ENCODE measurements at regions not wholly inside any gene's neighbourhood (a gene's known extent, or its start where the extent isn't known, plus 50 kb on each side); places are given as distances from the start of the nearest gene placed in this dataset.

- no peak for DNase-seq
These were observed 623.4 kb upstream of the PIK3C3 start for GRCh38 chr18:41331661-41332060.

DNA sequence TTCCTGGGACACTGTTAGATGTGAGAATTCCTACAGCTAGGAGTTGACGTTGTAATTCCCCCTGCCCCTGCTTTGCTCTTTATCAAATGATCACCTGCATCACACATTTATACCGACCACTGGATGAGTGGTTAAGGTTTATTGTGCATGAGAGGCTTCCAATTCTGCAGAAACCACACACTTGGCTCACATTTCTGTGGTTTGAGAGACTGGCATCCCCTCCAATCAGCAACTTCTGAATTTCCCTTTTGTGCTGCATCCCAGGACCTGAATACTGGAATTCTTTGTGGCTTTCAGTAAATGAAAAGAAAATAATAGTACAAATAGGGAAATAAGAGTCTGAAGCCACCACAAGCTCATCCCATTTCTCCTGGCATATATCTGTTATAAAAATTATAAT lies 628.7 kb upstream of the PIK3C3 start:
- no peak for DNase-seq

- DNase-seq, result no peak
These were observed 630.1 kb upstream of the PIK3C3 start for GRCh38 chr18:41324934-41325333.

DNA sequence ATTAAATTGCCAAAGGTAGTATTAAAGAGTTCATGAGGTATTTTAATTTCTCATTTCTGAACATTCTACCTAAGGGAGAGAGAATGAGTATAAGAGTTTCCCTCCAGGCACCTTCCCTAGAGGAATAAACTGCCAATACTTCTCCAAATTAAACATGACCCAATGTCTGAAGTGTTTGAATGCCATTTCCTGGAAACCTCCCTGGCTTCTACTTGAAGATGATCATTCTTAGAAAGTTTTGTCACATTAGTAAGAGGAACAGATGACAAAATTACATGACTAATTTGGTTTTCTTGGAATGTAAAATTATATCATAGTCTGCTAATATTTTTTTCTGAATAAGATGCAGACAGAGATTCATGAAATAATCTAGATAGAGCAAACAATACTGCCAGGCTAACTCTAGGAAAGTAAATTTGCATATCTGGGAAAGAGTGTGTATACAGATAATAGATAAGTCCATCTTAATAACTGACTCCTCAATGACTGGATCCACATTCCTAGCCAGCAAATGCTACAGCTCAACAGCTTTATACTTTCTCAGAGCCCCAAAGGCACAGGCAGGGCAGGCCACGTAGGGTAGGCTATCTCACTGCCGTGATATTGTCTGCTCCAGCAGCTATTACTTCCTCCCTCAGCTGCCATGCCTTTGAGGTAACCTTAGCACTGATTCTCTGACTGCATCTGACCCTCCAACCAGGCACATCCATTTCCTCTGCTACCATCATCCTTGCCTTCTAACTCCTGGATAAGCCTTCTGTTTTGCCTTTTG lies 630.8 kb upstream of the PIK3C3 start:
- no peak for DNase-seq

- DNase-seq, result no peak
These were observed 632.0 kb upstream of the PIK3C3 start for GRCh38 chr18:41323044-41323443.

- DNase-seq, result peak; percentile 31
These were observed 634.9 kb upstream of the PIK3C3 start for GRCh38 chr18:41320100-41320499.

DNA sequence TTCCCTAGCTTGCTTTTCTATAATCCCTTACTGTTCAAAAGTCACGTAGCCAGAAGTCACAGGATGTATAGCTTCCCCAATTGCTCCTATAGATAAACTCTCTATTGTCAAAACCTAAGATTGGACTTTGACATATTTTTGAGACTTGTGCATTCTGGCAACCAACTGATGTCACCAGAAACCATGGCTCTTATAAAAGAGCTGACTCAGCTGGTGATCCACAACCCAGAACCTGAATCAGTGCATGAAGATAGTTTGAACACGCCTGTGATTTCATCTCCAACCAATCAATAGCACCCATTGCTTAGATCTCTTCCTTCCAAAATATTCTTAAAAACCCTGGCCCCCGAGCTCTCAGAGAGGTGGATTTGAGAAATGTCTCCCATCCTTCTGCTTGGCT lies 639.9 kb upstream of the PIK3C3 start:
- DNase-seq, result no peak

GRCh38 chr18:41311571-41312547 lies 643.2 kb upstream of the PIK3C3 start:
- DNase-seq, result peak; percentile 75

DNA sequence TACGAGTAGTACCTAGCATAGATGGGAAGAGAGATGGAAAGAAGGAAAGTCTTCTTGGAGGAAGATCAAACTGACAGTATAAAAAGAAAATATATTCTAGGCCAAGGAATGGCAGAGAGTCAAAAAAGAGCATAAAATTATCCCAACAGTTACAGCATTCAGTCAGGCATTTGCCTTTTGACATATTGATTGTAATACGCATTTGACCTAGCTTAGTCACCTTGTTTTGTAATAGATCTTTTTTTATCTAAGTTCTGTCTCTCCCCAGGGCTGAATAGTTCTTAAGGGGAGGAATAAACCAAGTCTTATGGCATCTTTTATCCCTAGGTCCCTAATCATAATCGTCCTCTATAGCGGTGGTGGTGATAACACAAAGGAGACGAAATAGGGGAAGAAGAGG lies 657.3 kb upstream of the PIK3C3 start:
- DNase-seq, result no peak

GRCh38 chr18:41269294-41269693 lies 685.7 kb upstream of the PIK3C3 start:
- DNase-seq, result no peak

- no peak for DNase-seq
These were observed 686.8 kb upstream of the PIK3C3 start for GRCh38 chr18:41268271-41268670.

DNA sequence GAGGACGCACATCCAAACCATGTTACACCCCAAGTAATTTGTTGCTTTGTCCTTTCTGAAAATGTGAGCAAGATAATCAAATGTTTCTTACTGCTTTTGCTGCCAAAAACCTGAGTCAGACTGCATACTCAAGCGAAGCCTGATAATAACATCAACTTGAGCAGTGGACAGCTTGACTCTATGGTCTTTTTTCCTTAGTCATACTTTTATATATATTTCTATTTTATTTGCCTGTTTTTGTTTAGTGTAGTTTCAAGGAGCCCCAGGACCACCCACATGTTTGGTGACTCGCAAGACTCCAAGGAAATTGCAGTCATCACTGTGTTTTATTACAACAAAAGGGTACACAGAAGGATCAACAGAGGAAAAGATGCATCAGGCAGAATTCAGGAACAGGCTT lies 688.4 kb upstream of the PIK3C3 start:
- DNase-seq, result no peak

- no peak for DNase-seq
These were observed 688.8 kb upstream of the PIK3C3 start for GRCh38 chr18:41266204-41266603.

DNA sequence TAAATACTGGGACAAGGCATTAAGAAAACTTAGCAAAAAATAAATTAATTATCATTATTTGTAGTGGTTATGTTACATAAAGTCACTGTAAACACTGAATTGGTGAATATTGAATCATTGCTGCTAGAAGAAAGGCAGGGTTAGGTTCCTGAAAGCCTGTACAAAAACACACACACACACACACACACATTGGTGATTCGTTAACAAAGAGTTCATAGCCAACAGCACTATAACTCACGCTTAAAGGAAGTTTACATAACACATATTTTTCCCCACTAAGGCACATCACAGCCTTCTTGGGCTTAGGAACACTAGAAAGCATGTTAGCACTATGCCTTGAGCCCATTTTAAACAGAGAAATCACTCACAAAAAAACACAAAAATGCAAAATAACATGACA lies 690.0 kb upstream of the PIK3C3 start:
- no peak for DNase-seq

DNA sequence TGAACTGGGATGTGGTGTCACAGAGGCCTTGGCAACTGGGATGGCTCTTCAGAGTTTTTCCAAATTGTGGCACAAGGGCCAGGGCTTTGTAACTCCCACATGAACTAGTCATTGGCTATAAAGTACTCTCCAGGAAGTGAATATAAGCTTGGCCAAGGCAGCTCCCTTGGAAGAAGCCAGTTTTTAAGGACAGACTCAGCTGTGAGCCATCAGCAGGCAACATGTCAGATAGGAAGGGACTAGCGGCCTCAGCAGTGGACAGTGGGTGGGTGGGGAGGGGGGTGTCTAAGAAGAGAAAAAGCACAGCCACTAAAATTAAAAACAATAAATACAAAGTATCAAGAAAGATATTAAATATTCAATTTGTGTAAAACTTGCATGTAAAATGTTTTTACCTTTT lies 691.1 kb upstream of the PIK3C3 start:
- DNase-seq, result no peak

- DNase-seq, result no peak
These were observed 692.3 kb upstream of the PIK3C3 start for GRCh38 chr18:41262688-41263087.

- DNase-seq, result no peak
These were observed 710.4 kb upstream of the PIK3C3 start for GRCh38 chr18:41244591-41245037.

DNA sequence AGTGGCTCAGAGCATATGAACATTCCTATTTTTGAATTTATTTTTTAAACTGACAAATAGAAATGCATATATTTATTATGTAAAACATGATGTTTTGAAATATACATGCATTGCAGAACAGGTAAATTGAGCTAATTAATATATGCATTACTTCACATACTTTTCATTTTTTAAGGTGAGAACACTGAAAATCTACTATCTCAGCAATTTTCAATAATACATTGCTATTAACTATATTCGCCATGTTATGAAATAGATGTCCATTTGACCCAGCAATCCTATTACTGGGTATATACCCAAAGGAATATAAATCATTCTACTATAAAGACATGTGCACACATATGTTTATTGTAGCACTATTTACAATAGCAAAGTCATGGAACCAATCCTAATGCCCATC lies 717.7 kb upstream of the PIK3C3 start:
- no peak for DNase-seq

GRCh38 chr18:41231681-41232080 lies 723.4 kb upstream of the PIK3C3 start:
- no peak for DNase-seq

GRCh38 chr18:41227993-41228392 lies 727.0 kb upstream of the PIK3C3 start:
- DNase-seq, result no peak

GRCh38 chr18:41226911-41227310 lies 728.1 kb upstream of the PIK3C3 start:
- DNase-seq, result no peak

GRCh38 chr18:41226186-41226585 lies 728.8 kb upstream of the PIK3C3 start:
- no peak for DNase-seq

DNA sequence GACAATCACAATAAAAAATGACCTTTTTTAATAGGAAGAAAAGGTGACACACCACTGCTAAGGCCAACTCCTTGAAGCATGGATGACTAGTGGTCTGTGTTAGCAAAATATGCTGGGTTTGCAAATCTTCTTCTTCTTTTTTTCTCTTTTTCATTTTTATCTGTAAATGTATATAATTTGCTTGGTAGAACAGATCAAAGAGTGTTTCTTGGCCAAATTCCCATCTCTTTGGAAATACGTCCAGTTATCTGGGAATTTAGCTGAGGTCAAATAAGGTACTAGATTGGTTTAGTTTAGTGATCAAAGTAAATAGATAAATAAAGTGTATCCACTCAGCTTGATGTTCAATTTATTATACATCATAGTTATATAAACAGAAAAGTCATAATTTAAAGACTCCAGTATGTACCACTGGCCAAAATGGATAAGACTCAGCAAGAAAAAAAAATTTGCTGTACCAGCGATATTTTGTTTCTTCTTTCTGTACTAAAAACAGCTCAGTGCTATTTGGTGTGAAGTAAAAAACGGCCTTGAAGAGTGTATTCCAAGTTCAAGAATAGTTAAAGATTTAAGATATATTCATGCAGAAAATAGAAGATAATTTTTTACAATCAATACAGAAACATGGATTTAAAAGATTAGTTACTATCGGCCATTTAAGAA lies 738.6 kb upstream of the PIK3C3 start:
- no peak for DNase-seq

All from NCI-H1048 (cell line).